ENCODE measurements at regions not wholly inside any gene's neighbourhood (a gene's known extent, or its start where the extent isn't known, plus 50 kb on each side); places are given as distances from the start of the nearest gene placed in this dataset.

GRCh38 chr12:83665634-83666218, 979.0 kb downstream of the TMTC2 start:
- POLR2A ChIA-PET (ENCODE audit: unreplicated experiment): no interaction called here
- Histone ChIP-seq H3K79me1 (ENCODE audit: low read depth in 1 of 2, low read length in 2 of 2) (no peaks in the 10 kb centered on the region), H3K56ac (ENCODE audit: extremely low read depth, insufficient read depth, low read length) (no peak overlapping the region), H2AFZ (replicated peaks; ENCODE audit: low read length, poor library complexity) (no peak overlapping the region), H3K27me3 (ENCODE audit: control insufficient read depth, insufficient read depth, low read length) (no peaks in the 10 kb centered on the region), H2AK9ac (replicated peaks; ENCODE audit: low read depth, low read length, poor library complexity) (no peak overlapping the region), H2AK5ac (ENCODE audit: low read depth, low read length) (no peak overlapping the region), H3K23ac (ENCODE audit: low read depth, low read length) (no peak overlapping the region), H3K36me3 (ENCODE audit: control insufficient read depth, insufficient read depth, low read length) (no peaks in the 10 kb centered on the region), H2BK5ac (ENCODE audit: low read depth, low read length, poor library complexity, severe bottlenecking) (no peak overlapping the region), H2BK20ac (ENCODE audit: low read depth, low read length) (no peak overlapping the region), H2BK15ac (ENCODE audit: low read depth, low read length) (no peak overlapping the region), H3K9me3 (ENCODE audit: control insufficient read depth, insufficient read depth, low read length) (peaks cover 3% of the 10 kb centered on the region; the same call in 1 of the 2 replicates), H3K4ac (ENCODE audit: low read depth, low read length) (no peak overlapping the region), H4K5ac (ENCODE audit: low read depth, low read length) (no peak overlapping the region), H3K4me2 (ENCODE audit: low read depth, low read length) (no peak overlapping the region), H3K27ac (ENCODE audit: insufficient read depth, low read length) (no peak overlapping the region), H2BK120ac (ENCODE audit: low read depth, low read length) (no peak overlapping the region), H3K9me1 (ENCODE audit: insufficient read depth, low read length) (no peaks in the 10 kb centered on the region), H4K8ac (ENCODE audit: low read depth in 2 of 2, low read length in 2 of 2) (no peak overlapping the region), H3K4me3 (ENCODE audit: insufficient read depth, low read depth, low read length) (no peak overlapping the region), H3K18ac (ENCODE audit: low read depth, low read length) (no peak overlapping the region), H3K14ac (replicated peaks; ENCODE audit: low read depth, low read length) (no peak overlapping the region), H3K9ac (ENCODE audit: low read depth, low read length) (no peak overlapping the region), H3K4me1 (ENCODE audit: control insufficient read depth, insufficient read depth, low read length) (no peaks in the 10 kb centered on the region), H4K20me1 (ENCODE audit: insufficient read depth, low read length) (no peaks in the 10 kb centered on the region), H4K91ac (ENCODE audit: insufficient read depth, low read depth, low read length) (no peak overlapping the region)
- DNase-seq (no peak), ATAC-seq (ENCODE audit: low read depth) (no peak)
- dilution Hi-C loops (cut with HindIII; ENCODE audit: low sequenced_read_pairs, unreplicated experiment): no loop called here
- intact Hi-C loops (cut with micrococcal nuclease): no loop called here
- CTCF ChIA-PET: no interaction called here
- TF ChIP-seq MXI1 (IDR thresholded peaks at IDR 0.05; ENCODE audit: borderline replicate concordance, low read depth, low read length): no peak
- no peak for TF ChIP-seq CTCF (conservative IDR thresholded peaks at IDR 0.05; ENCODE audit: low read depth, low read length)
- no peak for TF ChIP-seq SMC3 (IDR thresholded peaks at IDR 0.05; ENCODE audit: low read depth, low read length)
- TF ChIP-seq BHLHE40 (IDR thresholded peaks at IDR 0.05; ENCODE audit: low read depth, low read length): no peak
- TF ChIP-seq NFE2L2 (IDR thresholded peaks at IDR 0.05; ENCODE audit: low read depth, low read length): no peak
- no peak for TF ChIP-seq ELK1 (IDR thresholded peaks at IDR 0.05; ENCODE audit: borderline replicate concordance, low read depth, low read length)
- TF ChIP-seq CHD1 (IDR thresholded peaks at IDR 0.05; ENCODE audit: low read depth, low read length): no peak
- TF ChIP-seq RFX5 (IDR thresholded peaks at IDR 0.05; ENCODE audit: low read depth, low read length): no peak
- TF ChIP-seq FOS (IDR thresholded peaks at IDR 0.05; ENCODE audit: low read depth, low read length): no peak
- TF ChIP-seq MAZ (IDR thresholded peaks at IDR 0.05; ENCODE audit: borderline replicate concordance, low read depth, low read length): no peak
- TF ChIP-seq CEBPB (IDR thresholded peaks at IDR 0.05; ENCODE audit: low read depth, low read length): no peak
- TF ChIP-seq MAFK (IDR thresholded peaks at IDR 0.05; ENCODE audit: low read depth, low read length): no peak
- TF ChIP-seq POLR2A (IDR thresholded peaks at IDR 0.05; ENCODE audit: low read depth, low read length): no peak
- no peak for TF ChIP-seq RCOR1 (IDR thresholded peaks at IDR 0.05; ENCODE audit: insufficient replicate concordance, low read length)
- no peak for TF ChIP-seq RAD21 (IDR thresholded peaks at IDR 0.05; ENCODE audit: low read length)
- TF ChIP-seq USF2 (IDR thresholded peaks at IDR 0.05; ENCODE audit: low read depth, low read length): no peak
- BruUV-seq (replicated peaks): no TSS peak
- in situ Hi-C loops (cut with MboI; ENCODE audit: low sequenced_read_pairs): no loop called here

Measured in IMR-90 (cell line).